ENCODE measurements at regions not wholly inside any gene's neighbourhood (a gene's known extent, or its start where the extent isn't known, plus 50 kb on each side); places are given as distances from the start of the nearest gene placed in this dataset.

DNA sequence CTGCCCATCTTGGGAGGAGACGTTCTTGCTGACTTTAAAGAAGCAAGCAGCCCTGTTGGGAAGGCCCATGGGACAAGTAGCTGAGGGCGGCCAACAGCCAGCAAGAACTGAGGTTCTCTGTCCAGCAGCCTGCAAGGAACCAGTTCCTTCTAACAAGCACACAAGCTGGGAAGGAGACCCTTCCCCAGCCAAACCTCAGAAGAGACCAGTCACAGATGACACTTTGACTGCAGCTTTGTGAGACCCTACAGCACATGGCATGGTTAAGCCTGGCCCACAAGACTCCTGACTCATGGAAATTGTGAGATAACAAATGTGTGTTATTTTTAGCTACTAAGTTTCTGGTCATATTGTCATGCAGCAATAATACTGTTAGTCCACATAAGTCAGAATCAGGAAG, 99.9 kb downstream of the PRLHR start:
- Histone ChIP-seq H3K4me3 (no peak overlapping the region), H3K27ac (no peak overlapping the region), H3K27me3 (peaks cover 0 to 3% of the 10 kb centered on the region in 2 donors), H3K9me3 (no peaks in the 10 kb centered on the region), H3K4me1 (no peaks in the 10 kb centered on the region), H3K36me3 (no peaks in the 10 kb centered on the region)
- TF ChIP-seq, protein P1, sequence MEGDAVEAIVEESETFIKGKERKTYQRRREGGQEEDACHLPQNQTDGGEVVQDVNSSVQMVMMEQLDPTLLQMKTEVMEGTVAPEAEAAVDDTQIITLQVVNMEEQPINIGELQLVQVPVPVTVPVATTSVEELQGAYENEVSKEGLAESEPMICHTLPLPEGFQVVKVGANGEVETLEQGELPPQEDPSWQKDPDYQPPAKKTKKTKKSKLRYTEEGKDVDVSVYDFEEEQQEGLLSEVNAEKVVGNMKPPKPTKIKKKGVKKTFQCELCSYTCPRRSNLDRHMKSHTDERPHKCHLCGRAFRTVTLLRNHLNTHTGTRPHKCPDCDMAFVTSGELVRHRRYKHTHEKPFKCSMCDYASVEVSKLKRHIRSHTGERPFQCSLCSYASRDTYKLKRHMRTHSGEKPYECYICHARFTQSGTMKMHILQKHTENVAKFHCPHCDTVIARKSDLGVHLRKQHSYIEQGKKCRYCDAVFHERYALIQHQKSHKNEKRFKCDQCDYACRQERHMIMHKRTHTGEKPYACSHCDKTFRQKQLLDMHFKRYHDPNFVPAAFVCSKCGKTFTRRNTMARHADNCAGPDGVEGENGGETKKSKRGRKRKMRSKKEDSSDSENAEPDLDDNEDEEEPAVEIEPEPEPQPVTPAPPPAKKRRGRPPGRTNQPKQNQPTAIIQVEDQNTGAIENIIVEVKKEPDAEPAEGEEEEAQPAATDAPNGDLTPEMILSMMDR (IDR thresholded peaks at IDR 0.05), result no peak
- DNase-seq, result no peak
- intact Hi-C loops (cut with DNase I; ENCODE audit: low total_unique reads), result no loop called here

DNA sequence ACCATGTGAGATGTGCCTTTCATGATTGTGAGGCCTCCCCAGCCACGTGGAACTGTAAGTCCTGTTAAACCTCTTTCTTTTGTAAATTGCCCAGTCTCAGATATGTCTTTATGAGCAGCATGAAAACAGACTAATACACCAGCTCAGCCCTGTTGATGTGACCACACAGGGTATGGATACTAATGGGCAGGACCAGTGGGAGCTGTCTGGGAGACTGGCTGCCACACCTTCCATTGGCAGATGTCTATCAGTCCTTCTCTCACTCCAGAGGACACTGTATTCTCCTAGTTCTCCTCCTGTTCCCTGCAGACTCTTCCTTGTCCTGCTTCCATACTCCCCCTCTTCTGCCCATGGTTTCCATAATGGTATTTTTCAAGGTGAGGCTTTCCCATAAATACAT, 104.4 kb downstream of the PRLHR start:
- no peaks in the 10 kb centered on the region for H3K36me3 ChIP-seq
- intact Hi-C loops (cut with DNase I; ENCODE audit: low total_unique reads), result no loop called here
- no peaks in the 10 kb centered on the region for H3K4me1 ChIP-seq
- TF ChIP-seq, protein P1 (IDR thresholded peaks at IDR 0.05), result no peak
- no peaks in the 10 kb centered on the region for H3K9me3 ChIP-seq
- H3K4me3 ChIP-seq, result no peak overlapping the region
- H3K27ac ChIP-seq, result no peak overlapping the region
- H3K27me3 ChIP-seq, result no peaks in the 10 kb centered on the region
- no peak for DNase-seq

DNA sequence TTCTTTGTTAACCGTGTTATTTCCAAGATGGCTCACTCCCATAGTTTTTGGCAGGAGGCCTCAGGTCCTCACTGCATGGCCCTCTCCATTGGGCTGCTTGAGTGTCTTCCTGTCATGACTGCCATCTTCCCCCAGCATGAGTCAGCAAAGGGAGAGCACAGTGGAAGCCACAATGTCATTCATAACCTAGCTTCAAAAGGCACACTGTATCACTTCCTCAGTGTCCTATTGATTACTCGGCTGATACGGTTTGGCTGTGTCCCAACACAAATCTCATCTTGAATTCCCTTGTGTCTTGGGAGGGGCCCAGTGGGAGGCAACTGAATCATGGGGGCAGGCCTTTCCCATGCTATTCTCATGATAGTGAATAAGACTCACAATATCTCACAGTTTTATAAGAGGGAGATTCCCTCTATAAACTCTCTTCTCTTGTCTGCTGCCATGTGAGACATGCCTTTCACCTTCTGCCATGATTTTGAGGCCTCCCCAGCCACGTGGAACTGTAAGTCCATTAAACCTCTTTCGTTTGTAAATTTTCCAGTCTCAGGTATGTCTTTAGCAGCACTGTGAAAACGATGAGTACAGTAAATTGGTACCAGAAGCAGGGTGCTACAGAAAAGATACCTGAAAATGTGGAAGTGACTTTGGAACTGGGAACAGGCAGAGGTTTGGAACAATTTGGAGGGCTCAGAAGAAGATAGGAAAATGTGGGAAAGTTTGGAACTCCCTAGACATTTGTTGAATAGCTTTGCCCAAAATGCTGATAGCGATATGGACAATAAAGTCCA, 106.5 kb downstream of the PRLHR start:
- no peak for DNase-seq
- Histone ChIP-seq H3K27me3 (no peaks in the 10 kb centered on the region), H3K9me3 (no peaks in the 10 kb centered on the region), H3K27ac (no peak overlapping the region), H3K4me3 (no peak overlapping the region), H3K4me1 (no peaks in the 10 kb centered on the region), H3K36me3 (no peaks in the 10 kb centered on the region)
- intact Hi-C loops (cut with DNase I; ENCODE audit: low total_unique reads), result no loop called here
- TF ChIP-seq, protein P1 (IDR thresholded peaks at IDR 0.05), result no peak

DNA sequence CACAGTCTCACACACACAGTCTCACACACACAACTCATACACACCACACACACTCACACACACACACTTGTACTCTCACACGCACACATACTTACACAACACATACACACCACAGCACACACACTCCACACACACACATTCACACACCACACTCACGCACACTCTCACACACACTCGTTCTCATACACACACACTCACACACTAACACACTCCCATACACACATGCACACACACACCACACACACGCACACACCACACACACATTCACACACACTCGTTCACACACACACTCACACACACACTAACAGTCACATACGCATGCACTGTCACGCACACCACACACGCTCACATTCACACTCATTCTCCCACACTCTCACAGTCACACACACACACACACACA, 109.8 kb downstream of the PRLHR start:
- H3K4me3 ChIP-seq, result no peak overlapping the region
- no peaks in the 10 kb centered on the region for H3K4me1 ChIP-seq
- no peak overlapping the region for H3K27ac ChIP-seq
- intact Hi-C loops (cut with DNase I; ENCODE audit: low total_unique reads), result no loop called here
- no peak for DNase-seq
- TF ChIP-seq, protein P1 (IDR thresholded peaks at IDR 0.05), result no peak
- no peaks in the 10 kb centered on the region for H3K27me3 ChIP-seq
- no peaks in the 10 kb centered on the region for H3K36me3 ChIP-seq
- no peaks in the 10 kb centered on the region for H3K9me3 ChIP-seq

DNA sequence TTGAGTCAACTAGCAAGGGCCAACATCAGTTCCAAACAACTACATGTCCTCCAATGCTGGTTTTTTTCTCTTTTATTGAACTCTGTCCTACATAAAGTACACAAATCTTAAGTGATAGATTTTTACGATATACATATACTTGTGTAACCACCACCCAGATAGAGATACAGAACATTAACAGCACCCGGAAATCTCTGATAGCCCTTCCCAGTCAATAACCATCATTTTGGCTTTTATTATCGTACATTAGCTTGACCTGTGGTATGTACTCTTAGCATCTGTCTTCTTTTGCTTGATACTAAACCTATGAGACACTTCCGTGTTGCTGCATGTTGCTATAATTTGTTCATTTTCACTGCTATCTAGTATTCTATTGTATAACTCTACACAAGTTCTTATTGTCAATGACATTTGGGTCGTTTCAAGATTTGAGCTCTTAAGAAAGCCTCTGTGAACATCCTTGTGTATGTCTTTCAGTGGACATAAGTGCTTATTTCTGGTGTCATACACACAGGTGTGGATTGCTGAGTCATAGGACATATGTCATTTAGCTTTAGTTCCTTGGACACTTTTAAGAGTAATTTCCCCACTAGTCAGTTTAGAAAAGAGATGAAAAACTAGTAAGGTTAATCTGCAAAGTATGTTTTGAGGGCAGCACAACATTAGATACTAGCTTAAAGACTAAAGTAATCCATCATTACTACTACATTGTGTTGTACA, 111.1 kb downstream of the PRLHR start:
- intact Hi-C loops (cut with DNase I; ENCODE audit: low total_unique reads), result no loop called here
- Histone ChIP-seq H3K4me1 (no peaks in the 10 kb centered on the region), H3K36me3 (no peaks in the 10 kb centered on the region), H3K9me3 (no peaks in the 10 kb centered on the region), H3K4me3 (no peak overlapping the region), H3K27ac (no peak overlapping the region), H3K27me3 (no peaks in the 10 kb centered on the region)
- TF ChIP-seq, protein P1 (IDR thresholded peaks at IDR 0.05), result no peak
- no peak for DNase-seq

All from tibial artery (tissue), 4 donors.